ENCODE measurements at regions not wholly inside any gene's neighbourhood (a gene's known extent, or its start where the extent isn't known, plus 50 kb on each side); places are given as distances from the start of the nearest gene placed in this dataset.
"Not testable (repeated sequence)": the region's sequence is repeated elsewhere in the genome, so short reads cannot be mapped to it uniquely, and the experiment has no call there.

DNA sequence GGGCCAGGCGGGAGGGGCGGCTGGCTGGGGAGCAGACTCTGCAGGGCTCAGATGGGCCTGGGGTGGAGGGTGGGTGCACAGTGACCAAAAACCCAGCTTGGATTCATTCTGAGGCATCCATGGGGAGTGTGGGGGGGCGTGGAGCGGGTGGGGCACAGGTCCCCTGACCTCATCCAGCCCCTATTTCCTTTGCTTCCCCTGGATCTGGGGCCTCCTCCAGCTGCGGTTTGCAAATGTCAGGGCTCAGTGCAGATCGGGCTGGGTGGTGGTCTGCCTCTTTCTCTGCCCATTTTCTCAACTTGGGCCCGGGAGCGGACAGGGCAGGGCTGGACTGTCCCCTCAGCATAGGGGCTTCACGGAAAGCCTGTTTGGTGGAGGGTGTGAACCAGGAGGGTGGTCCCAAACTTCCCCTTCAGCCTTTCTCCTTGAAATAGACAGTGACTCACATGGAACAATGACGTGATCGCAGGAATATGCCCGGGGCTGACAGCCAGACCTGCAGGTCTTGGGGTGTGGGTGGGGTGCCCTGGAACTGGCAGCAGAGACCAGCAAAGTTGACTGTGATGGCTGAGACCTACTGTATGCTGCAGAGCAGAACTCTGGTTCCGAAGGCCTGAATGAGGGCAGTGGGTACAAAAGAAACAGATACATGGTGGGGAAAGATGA is 72.9 kb upstream of the PODXL start:
- no peak for ATAC-seq

DNA sequence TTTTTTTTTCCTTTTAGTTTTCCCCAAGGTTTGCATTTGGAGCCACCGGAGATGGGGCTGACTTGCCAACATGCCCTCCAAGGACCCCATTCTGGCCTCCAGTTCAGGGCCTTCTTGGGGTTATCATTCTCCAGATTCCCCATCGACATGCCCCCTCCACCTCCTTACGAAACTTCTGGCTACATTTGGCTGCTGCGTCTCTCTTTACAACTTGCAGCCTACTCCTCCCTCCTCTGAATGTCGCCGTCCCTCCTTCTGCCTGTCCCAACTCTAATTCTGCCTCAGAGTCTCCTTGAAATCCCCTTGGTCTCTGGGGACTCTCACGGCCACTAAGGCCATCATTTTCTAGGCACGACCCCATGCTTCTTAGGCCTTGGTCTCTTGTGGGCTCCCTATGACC is 72.2 kb upstream of the PODXL start:
- no peak for ATAC-seq

DNA sequence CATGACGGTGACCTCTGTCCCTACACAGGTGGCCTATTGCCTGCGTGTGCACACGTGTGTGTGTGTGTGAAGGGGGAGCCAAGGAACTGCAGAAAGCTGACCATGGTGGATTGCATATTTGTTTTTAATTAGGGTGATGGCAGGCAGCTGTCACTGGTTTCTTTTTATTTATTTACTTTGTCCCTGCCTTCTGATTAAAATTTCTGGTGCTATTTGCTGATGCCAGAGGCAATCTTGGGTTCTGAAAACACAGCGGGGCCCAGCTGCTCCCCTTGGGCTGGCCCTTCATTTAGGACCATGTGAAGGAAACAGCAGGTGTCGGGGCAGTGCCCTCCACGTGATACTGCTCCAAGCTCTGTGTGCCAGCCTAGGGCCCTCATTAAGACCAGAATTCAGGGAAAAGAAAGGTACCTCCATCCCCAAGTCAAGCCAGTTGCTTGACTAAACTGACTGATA is 71.3 kb upstream of the PODXL start:
- no peak for ATAC-seq

DNA sequence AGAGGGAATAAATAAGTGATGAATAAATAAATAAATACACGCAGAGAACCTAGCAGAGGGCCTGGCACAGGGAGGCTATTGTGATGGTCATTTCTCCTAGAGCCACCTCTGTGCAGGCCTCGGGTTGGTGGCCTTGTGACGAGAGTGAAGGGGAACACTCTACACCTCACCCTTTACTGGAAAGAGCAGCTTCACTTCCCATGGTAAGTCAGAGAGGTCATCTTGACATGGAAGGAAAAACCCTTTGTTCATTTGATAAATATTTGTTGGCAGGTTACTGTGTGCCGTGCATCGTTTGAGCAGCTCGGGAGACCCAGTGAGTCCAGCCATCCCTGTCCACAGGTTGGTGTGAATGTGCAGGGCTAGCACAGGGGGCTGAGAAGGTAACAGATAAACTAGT is 70.2 kb upstream of the PODXL start:
- ATAC-seq, result no peak

DNA sequence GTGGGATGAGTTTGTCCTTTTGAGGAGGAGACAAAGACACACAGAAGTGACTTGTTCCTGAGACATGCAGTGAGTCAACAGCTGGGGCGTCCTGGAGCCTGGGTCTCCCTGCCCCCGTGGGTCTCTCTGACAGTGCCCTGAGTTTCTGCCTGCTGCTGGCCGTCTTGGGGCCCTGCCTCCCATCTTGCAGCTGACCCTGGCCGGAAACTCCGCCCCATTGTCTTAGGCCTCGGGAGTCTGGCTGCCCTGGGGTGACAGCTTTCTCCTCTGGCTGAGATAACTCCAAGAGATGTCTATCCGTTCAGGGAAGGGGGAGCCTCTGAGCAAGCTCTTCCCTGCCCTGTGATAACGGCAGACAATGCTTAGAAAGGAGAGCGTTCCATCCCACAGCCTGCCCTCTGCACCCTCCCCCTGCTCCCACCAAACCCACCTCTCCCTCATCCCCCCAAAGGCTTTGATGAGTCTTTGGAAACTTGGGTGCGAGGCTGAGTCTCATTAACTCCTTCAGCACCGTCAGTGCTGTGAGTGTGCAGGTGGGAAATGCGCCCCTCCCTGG is 69.5 kb upstream of the PODXL start:
- ATAC-seq, result no peak

DNA sequence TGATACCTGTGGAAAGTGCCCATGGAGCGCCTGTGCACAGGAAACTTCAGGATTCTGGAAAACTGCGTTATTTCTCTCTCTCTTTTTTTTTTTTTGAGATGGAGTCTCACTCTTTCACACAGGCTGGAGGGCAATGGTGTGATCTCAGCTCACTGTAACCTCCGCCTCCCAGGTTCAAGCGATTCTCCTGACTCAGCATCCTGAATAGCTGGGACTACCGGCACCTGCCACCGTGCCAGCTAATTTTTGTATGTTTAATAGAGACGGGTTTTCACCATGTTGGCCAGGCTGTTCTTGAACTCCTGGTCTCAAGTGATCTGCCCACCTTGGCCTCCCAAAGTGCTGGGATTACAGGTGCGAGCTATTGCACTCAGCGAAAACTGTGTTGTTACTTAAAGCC is 68.9 kb upstream of the PODXL start:
- ATAC-seq, result not testable (repeated sequence)

DNA sequence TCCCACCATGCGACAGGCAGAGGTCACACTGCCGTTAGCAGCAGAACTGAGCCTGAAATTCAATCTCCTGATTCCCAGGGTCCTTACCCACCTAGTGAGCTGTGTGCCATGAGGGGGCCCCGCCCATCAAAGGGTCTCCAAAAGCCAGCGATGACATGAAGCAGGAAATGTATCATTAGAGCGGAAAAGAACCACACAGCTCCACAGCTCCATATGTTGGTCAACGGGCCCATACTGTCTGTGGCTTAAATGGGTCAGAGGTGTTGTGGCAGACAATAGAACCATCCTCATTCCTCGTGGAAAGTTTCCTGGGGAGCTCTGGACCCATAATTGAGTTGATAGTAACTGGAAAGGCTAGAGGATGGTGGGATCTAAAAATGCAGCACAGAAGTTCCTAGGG is 68.1 kb upstream of the PODXL start:
- ATAC-seq, result no peak

DNA sequence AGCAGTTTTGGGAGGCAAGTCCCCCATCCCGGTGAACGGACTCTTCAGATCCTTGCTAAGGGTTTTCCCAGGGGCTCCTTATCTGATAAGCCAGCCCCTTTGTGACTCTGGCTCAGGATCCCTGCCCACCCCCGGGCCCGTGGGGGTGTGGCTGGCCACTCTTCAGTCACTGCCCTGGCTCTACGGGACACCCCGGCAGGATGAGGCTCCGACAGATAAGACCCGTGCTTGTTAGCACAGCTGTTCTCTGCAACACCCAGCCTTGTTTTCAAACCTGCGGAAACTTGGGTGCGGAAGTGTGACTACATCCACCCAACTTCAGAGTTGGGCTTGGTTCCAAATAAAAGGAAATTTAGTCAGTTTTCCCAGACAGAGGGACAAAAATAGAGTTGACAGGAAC is 66.7 kb upstream of the PODXL start:
- no peak for ATAC-seq

DNA sequence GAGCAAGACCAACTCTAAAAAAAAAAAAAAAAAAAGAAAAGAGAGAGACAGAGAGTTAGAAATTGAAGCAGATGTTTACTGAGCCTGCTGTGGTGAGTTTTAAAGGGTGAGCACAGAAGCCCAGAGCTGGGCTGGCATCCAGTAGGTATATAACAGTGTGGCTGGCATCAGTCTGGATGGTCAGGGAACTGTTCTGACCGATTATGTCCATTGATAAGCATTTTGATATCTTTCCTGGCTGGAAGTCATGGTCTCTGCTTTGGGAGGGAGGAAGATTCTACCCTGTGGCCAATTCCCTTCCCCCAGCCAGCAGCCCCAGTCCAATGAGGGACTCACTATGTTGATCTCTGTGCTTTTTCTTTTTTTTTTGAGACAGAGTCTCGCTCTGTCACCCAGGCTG is 65.2 kb upstream of the PODXL start:
- no peak for ATAC-seq

DNA sequence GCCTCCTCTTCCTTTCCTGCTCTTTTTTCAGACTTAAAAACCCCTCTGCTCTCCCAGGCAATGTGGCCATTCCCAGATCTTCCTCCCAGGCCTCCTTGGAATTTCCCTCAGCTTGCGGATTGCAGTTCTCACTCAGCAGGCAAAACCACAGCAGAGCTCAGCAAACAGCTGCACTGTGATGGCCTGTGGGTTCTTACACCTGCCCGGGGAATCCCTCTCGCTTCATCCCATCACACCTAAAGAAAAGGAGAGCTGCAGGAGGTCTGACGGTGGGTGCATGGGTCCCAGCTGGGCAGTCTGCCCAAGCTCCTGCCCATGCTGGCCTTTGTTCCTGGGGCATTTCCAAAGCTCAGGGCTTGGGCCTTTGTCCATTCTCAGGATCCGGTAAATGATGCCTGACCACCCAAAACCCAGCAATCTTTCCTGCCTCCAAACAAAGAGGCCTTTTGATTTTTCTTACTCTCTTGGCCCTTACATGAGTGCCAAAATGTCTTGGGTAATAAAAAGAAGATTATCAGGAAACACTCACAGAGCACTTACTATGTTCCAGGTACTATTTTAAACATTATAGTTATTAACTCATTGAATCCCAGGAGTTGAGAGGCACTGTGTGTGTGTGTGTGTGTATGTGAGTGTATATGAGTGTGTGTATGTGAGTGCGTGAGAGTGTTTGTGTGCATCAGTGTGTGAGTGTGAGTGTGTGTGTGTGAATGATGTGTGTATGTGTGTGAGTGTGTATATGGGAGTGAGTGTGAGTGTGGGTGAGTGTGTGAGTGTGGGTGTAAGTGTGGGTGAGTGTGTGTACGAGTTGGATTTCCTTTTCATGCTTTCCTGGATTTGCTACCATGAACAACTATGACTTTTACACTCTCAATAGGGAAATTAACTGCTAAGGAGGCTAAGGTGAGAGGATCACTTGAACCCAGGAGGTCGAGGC is 64.5 kb upstream of the PODXL start:
- no peak for ATAC-seq

DNA sequence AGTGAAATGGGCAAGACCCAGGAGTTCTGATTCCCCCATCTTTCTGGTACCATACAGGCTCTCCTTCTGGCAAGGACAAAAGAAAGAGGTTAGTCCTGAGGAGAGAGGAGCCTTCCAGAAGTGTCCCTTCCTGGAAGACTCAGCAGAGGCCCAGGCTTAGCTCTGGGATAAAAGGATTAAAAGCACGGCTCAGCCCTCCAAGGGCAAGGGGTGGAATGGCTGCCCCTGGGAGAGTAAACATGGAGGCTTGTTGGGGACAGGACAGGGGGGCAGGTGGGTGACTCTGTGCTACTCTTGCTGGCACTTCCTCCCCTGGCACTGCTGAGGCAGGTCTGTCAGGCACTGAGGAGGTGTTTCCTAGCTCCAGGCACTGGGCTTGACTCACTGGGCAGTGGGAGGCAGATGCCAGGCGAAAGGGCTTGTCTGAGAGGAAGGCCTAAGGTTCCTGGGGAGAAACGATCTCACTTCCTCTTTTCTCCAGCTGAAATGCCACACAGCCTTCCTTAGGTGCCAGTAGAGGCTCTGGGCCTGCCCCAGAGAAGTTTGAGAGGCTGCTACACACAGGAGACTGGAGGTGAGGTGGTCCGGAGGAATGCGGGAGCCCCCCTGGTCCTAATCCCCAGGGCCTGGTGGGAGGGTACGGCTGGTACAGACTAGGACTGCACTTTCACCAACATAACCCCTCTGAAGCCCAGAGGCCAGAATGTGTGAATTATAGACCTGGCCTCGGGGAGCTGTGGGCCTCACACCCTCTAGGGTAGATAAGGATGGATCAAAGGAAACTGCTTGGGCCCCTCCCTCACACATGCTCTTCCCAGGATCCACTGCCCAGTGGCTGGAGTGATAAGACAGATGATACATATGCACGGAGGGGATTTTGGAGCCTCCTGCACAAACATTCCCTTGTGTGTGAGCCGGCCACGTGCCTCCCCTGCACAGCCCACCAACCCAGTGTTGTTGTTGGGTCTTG is 63.2 kb upstream of the PODXL start:
- no peak for ATAC-seq

DNA sequence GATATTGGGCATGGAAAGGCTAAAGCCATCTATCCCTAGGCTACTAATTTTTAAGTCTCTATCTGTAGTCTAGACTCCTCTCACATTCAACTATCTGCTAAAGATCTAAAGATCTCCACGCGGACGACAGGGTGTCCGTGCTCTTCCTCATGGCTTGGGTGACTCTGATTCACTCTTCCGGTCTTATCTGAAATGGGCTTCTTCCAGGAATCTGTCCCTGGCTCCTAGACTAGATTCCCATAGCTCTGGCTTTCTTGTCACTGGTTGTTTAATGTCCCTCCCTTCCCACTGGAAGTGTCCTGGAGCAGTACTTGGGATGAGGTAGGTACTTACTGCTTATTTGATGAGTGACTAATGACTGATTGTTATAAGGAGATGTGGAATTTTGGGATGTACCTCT is 62.0 kb upstream of the PODXL start:
- ATAC-seq, result no peak

DNA sequence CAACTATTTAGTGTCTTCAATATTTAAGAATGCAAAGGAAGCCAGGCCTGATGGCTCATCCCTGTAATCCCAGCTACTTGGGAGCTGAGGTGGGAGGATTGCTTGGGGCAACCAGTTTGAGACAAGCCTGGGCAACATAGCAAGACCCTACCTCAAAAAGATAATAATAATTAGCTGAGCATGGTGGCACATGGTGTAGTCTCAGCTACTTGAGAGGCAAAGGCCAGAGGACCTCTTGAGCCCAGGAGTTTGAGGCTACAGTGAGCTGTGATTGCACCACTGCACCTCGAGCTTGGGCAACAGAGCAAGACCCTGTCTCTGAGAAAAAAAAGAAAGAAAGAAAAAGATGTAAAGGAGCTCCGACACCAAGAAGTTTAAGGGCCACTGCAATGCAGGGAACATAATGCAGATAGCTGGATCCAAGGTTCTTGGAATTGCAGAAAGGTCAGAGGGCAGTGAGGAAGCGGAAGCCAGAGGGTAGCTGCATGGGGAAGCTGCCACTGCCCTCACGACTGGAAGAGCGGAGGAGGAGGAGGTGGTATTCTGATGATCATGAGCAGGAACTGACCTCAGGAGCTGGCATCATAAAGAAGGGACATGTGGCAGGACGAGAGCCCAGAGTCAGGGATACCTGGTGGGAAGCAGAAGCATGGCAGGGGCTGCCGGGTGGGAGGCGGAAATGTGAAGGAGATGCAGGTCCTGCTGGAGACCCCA is 60.2 kb upstream of the PODXL start:
- ATAC-seq, result no peak

DNA sequence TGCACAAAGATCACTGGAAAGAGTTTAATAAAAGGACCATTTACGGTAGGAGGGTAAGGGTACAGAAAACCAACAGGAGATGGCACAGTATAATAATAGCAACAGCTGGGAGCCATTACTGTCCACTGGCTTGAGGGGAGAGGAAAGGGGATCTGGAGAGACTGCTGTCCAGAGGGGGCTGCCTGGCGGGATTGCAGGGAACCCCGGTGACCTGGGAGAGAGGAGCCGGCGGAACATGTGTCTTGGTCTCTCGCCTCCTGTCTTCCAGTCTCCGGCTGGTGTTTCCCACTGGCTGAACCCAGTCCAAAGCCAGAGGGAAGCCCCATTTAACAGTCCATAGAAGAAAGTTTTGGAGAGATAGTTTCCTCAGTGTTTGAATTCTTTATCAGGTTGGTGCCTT is 57.5 kb upstream of the PODXL start:
- no peak for ATAC-seq

DNA sequence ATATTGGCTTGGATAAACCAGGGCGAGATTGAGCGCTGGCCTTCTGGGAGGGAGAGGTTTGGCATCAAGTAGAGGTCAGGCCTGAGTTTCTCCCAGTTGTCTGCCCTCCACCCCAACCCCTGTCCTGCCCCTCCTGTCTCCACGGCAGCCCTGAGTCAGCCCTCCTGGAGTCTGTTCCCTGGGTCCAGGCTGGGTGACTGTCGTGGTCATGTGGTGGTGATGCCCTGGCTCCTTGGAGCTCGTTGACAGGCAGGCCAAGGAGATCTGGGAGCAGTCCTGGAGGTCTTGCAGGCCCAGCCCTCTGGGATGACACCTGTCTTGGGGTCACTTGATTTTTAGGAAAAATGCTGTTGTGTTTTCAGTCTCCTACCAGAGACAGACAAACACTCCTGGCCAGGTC is 53.6 kb upstream of the PODXL start:
- no peak for ATAC-seq

DNA sequence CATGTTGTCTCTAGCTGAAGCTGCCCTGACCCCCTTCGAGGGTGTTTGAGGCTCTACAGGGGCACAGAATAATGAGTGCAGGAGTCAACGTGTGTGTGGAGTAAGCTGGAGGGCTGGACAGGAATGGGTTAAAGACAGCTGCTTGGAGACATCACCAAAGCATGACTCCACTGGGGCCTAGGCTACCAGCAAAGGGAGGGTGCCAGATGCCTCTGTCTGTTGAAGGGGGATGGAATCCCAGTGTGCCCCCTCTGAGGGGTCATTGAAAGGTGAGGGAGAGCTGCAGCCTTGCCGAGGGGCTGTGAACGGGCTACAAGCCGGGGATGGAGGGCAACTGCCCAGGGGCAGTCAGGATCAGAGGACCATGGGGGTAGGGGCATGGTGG is 51.7 kb upstream of the PODXL start:
- ATAC-seq, result no peak

DNA sequence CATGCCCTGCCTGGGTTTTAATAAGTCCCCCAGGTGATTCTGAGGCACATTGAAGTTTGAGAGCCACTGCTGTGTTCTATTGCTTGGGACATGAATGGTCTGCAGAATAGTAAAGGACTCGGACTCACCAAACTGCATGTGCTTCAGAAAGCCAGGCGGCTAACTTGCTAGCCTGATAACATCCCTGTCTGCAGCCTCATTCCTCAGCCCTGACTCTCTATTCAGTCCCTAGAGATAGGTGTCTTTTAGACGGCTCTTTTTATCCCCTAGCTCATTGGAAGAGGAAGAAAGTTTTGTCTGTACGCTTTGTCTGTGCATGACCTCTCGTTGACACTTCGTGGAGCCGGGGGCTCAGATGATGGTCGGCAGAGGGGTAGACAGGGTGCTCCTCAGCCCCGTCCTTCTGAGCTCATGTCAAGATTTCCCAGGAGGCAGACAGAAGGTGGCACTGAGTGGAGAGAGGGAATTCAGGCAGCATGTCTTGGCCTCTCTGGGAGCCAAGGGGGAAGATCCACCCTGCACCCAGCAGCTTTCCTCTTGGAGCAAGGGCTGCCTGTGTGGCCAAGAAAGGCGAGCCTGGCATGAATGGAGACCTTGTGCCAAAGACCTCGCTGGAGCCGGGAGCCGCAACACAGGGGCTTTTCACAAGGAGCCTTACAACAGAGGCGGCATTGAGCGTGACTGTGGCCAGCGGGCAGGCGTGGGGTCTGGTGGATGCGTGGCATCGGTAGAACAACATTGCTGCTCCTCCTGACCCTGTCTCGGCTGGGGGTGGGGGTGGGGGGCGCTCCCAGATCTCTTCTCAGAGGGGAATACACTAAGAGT is 51.1 kb upstream of the PODXL start:
- ATAC-seq, result no peak

DNA sequence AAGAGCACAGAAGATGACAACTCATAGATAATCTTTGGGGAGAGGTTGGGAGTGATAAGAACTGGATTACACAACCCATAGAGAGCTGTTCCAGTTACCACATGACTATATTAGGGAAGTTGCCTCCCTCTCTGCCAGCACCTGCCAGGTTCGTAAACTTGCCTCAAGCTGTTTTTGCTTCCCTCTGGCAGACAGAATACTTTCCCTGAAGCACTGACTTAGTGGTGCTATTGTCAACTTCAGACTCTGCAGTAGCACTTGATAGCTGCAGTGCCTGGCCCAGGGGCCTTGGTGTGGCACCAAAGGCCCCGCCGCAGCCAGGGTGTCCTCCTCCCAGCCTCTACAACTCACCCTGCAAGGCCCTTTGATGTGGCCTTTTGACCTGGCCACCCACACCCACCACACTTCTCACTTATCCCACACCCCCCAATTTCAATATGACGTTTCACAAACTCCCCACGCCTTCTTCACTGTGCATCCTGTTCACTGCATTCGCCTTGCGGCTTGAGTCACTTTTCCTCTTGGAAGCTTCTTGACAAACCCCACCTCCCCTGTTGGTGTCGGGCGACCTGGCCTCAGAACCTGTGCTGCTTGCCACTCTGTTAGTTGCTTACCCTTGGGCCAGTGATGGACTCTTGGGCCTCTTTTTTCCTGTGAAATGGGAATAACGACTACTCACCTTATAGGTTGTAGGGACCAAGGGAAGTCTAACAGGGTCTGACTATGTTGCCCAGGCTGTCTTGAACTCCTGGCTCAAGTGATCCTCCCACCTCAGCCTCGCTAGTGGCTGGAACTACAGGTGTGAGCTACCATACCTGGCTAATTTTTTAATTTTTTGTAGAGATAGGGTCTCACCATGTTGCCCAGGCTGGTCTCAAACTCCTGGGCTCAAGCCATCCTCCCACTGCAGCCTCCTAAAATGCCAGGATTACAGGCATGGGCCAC is 50.2 kb upstream of the PODXL start:
- ATAC-seq, result no peak

Data from activated CD4-positive, CD25-positive, alpha-beta regulatory T cell treated with anti-CD3 and anti-CD28 coated beads, Interleukin-2, amount 50 U/mL, for 24 hours (primary cell).